Smooth muscle cell (in vitro differentiated cells): ENCODE measurements at regions not wholly inside any gene's neighbourhood (a gene's known extent, or its start where the extent isn't known, plus 50 kb on each side); places are given as distances from the start of the nearest gene placed in this dataset. TPM values are rescaled to one million over a fixed set of nuclear protein-coding genes. Genes with fewer than 3 reads are reported as not detected.

Experiments used
- DNase-seq: peaks from one replicate; lab custom pipeline; 2025; ENCODE audit not compliant: unreplicated experiment; lab: John Stamatoyannopoulos, UW
- H2AFZ ChIP-seq: fragments of 200-600 bp; sonication (generic); 2 replicates; pipeline ENCODE4 v1.6.0; 2016; ENCODE audit warnings: antibody characterized with exemption, low read depth, mild to moderate bottlenecking
- H3F3A ChIP-seq: fragments of 200-600 bp; sonication (generic); 2 replicates; pipeline ENCODE4 v1.6.0; 2017; ENCODE audit warnings: antibody characterized with exemption, low read depth
- H3K27ac ChIP-seq: fragments of 200-600 bp; sonication (generic); 2 replicates; pipeline ENCODE4 v1.5.1; 2016; ENCODE audit warnings: low read depth, mild to moderate bottlenecking
- H3K27me3 ChIP-seq: fragments of 200-600 bp; sonication (generic); 2 replicates; pipeline ENCODE4 v1.6.1; 2016; ENCODE audit warnings: low read depth, mild to moderate bottlenecking
- H3K36me3 ChIP-seq: fragments of 200-600 bp; sonication (generic); 2 replicates; pipeline ENCODE4 v1.5.1; 2016; ENCODE audit warnings: low read depth
- H3K4me1 ChIP-seq: fragments of 200-600 bp; sonication (generic); 2 replicates; pipeline ENCODE4 v1.5.1; 2016; ENCODE audit warnings: low read depth
- H3K4me2 ChIP-seq: fragments of 200-600 bp; sonication (generic); 2 replicates; pipeline ENCODE4 v1.6.0; 2016; ENCODE audit warnings: mild to moderate bottlenecking
- H3K4me3 ChIP-seq: fragments of 200-600 bp; sonication (generic); 2 replicates; pipeline ENCODE4 v1.5.1; 2016; ENCODE audit warnings: mild to moderate bottlenecking
- H3K79me2 ChIP-seq: fragments of 200-600 bp; sonication (generic); 2 replicates; pipeline ENCODE4 v1.6.0; 2016; ENCODE audit warnings: low read depth, mild to moderate bottlenecking
- H3K9ac ChIP-seq: fragments of 200-600 bp; sonication (generic); 2 replicates; pipeline ENCODE4 v1.6.0; 2016; ENCODE audit warnings: low read depth
- H3K9me3 ChIP-seq: fragments of 200-600 bp; sonication (generic); replicated peaks from 2 replicates; pipeline ENCODE4 v1.5.1; 2016; ENCODE audit warnings: low read depth
- H4K20me1 ChIP-seq: fragments of 200-600 bp; sonication (generic); 2 replicates; pipeline ENCODE4 v1.6.0; 2016; ENCODE audit warnings: low read depth
- CTCF ChIP-seq: fragments of 200-600 bp; sonication (generic); IDR thresholded peaks from 2 replicates; pipeline ENCODE4 v1.5.1; 2017; ENCODE audit warnings: borderline replicate concordance, mild to moderate bottlenecking, antibody characterized with exemption; ENCODE audit not compliant: insufficient read depth, poor library complexity, severe bottlenecking
- WGBS: methylation state at CpG from one replicate; pipeline ENCODE4 v1.1.7; 2016; ENCODE audit warnings: low lambda C conversion rate; 5-methylcytosine and 5-hydroxymethylcytosine counted together
- small RNA-seq: library from RNA; depleted of rRNA; stranded (forward); fragments of <200 nt; gene quantifications from one replicate; pipeline ENCODE3, GENCODE V24; 2014

GRCh38 chr7:80278737-80279136 is 144.1 kb downstream of the GNAI1 start:
- no peaks in the 10 kb centered on the region for H4K20me1 ChIP-seq
- peak overlapping the region; percentile 99 for H3K27ac ChIP-seq
- H3K36me3 ChIP-seq, result no peaks in the 10 kb centered on the region
- no peak overlapping the region for H2AFZ ChIP-seq
- H3K4me2 ChIP-seq, result peak overlapping the region; percentile 80
- no peaks in the 10 kb centered on the region for H3K27me3 ChIP-seq
- H3K9me3 ChIP-seq, result no peaks in the 10 kb centered on the region
- DNase-seq, result no peak
- H3K4me1 ChIP-seq, result peaks cover 26% of the 10 kb centered on the region
- H3K9ac ChIP-seq, result peak overlapping the region; percentile 86
- WGBS, result 70% methylated on average over 2 of the region's 2 CpGs
- H3F3A ChIP-seq, result peaks cover 13% of the 10 kb centered on the region
- H3K4me3 ChIP-seq, result no peak overlapping the region
- no peaks in the 10 kb centered on the region for H3K79me2 ChIP-seq
- no peak for TF ChIP-seq CTCF

- Histone ChIP-seq H3K4me3 (no peak overlapping the region), H4K20me1 (no peaks in the 10 kb centered on the region), H3K9ac (peak overlapping the region; percentile 86), H3K4me2 (peak overlapping the region; percentile 80), H3K79me2 (no peaks in the 10 kb centered on the region), H3F3A (peaks cover 12% of the 10 kb centered on the region), H3K27me3 (no peaks in the 10 kb centered on the region), H3K36me3 (no peaks in the 10 kb centered on the region), H3K27ac (peak overlapping the region; percentile 99), H3K4me1 (peaks cover 29% of the 10 kb centered on the region), H2AFZ (peak overlapping the region; percentile 34), H3K9me3 (no peaks in the 10 kb centered on the region)
- no peak for TF ChIP-seq CTCF
- no peak for DNase-seq
- 10% methylated on average over 6 of the region's 6 CpGs for WGBS
Observed at GRCh38 chr7:80277434-80278427, 143.1 kb downstream of the GNAI1 start.

Small RNAs in the stretch of these regions (small RNA-seq; reads per million reads assigned to genes)
- gene RN7SL35P, result not detected
- gene SNRPBP1, result 0.34 reads per million, percentile 9 among the genes with 10 or more reads in this experiment
